Hepatocyte (in vitro differentiated cells): ENCODE measurements at regions not wholly inside any gene's neighbourhood (a gene's known extent, or its start where the extent isn't known, plus 50 kb on each side); places are given as distances from the start of the nearest gene placed in this dataset.

Experiments used
- DNase-seq: peaks from one replicate; pipeline ENCODE4 v3.0.0-alpha.2; 2016; ENCODE audit warnings: low spot score
- H2AFZ ChIP-seq: fragments of 200-600 bp; sonication (generic); 2 replicates; pipeline ENCODE4 v1.6.0; 2016; ENCODE audit warnings: antibody characterized with exemption, mild to moderate bottlenecking
- H3K27ac ChIP-seq: fragments of 200-600 bp; sonication (generic); 2 replicates; pipeline ENCODE4 v1.5.1; 2016; ENCODE audit warnings: mild to moderate bottlenecking
- H3K27me3 ChIP-seq: fragments of 200-600 bp; sonication (generic); 2 replicates; pipeline ENCODE4 v1.6.1; 2016
- H3K36me3 ChIP-seq: fragments of 200-600 bp; sonication (generic); replicated peaks from 2 replicates; pipeline ENCODE4 v1.5.1; 2016; ENCODE audit warnings: low read depth; ENCODE audit not compliant: insufficient read depth
- H3K4me1 ChIP-seq: fragments of 200-600 bp; sonication (generic); 2 replicates; pipeline ENCODE4 v1.5.1; 2016; ENCODE audit warnings: mild to moderate bottlenecking, moderate library complexity; ENCODE audit not compliant: insufficient read depth
- H3K4me2 ChIP-seq: fragments of 200-600 bp; sonication (generic); 2 replicates; pipeline ENCODE4 v1.6.0; 2016
- H3K4me3 ChIP-seq: fragments of 200-600 bp; sonication (generic); 2 replicates; pipeline ENCODE4 v1.5.1; 2016; ENCODE audit warnings: mild to moderate bottlenecking
- H3K79me2 ChIP-seq: fragments of 200-600 bp; sonication (generic); 2 replicates; pipeline ENCODE4 v1.6.0; 2017; ENCODE audit warnings: mild to moderate bottlenecking
- H3K9me2 ChIP-seq: fragments of 200-600 bp; sonication (generic); replicated peaks from 2 replicates; pipeline ENCODE4 v1.6.0; 2017; ENCODE audit warnings: mild to moderate bottlenecking; ENCODE audit not compliant: insufficient read depth
- H3K9me3 ChIP-seq: fragments of 200-600 bp; sonication (generic); 2 replicates; pipeline ENCODE4 v1.5.1; 2016; ENCODE audit warnings: low read depth, mild to moderate bottlenecking
- H4K20me1 ChIP-seq: fragments of 200-600 bp; sonication (generic); 2 replicates; pipeline ENCODE4 v1.6.0; 2016; ENCODE audit warnings: mild to moderate bottlenecking; ENCODE audit not compliant: insufficient read depth, poor library complexity, severe bottlenecking
- CTCF ChIP-seq: fragments of 200-600 bp; sonication (generic); IDR thresholded peaks from 2 replicates; pipeline ENCODE4 v1.5.1; 2016; ENCODE audit warnings: antibody characterized with exemption, mild to moderate bottlenecking; ENCODE audit not compliant: poor library complexity
- EZH2 ChIP-seq: fragments of 200-600 bp; sonication (generic); IDR thresholded peaks from 2 replicates; pipeline ENCODE4 v1.6.1; 2016; ENCODE audit warnings: antibody characterized with exemption, mild to moderate bottlenecking, borderline replicate concordance
- EZH2phosphoT487 ChIP-seq: fragments of 200-600 bp; sonication (generic); IDR thresholded peaks from one replicate; pipeline ENCODE4 v1.6.1; 2018; ENCODE audit warnings: antibody characterized with exemption, mild to moderate bottlenecking, low read depth, moderate library complexity; ENCODE audit not compliant: unreplicated experiment, severe bottlenecking
- WGBS: methylation state at CpG from one replicate; pipeline ENCODE4 v1.1.6; 2016; ENCODE audit warnings: low lambda C conversion rate; ENCODE audit errors: missing lambda C conversion rate; 5-methylcytosine and 5-hydroxymethylcytosine counted together

DNA sequence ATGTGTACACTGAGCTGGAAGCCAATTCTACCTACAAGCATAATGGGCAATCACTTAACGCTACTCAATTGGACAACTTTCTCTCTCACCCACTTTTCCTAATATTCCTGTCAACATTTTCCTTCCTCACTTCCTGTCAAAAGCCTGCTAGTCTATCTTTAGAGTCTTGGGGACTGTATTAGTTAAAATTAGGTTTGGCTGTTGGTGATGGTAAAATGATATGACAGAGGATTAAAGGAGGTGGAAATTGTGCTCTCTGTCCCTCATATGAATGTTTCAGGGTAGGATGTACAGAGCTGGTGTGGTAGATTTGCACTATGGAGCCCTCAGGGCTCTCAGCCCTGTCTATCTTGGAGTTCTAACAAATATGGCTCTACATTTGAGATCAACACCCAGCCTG, 129.7 kb downstream of the CEP57L1 start:
- Histone ChIP-seq H3K9me3 (no peaks in the 10 kb centered on the region), H3K79me2 (no peaks in the 10 kb centered on the region), H3K4me3 (no peak overlapping the region), H2AFZ (no peak overlapping the region), H3K9me2 (no peaks in the 10 kb centered on the region), H3K36me3 (no peaks in the 10 kb centered on the region), H3K4me1 (peaks cover 4% of the 10 kb centered on the region), H3K27me3 (no peaks in the 10 kb centered on the region), H3K4me2 (no peak overlapping the region), H4K20me1 (no peaks in the 10 kb centered on the region), H3K27ac (no peak overlapping the region)
- no peak for DNase-seq
- TF ChIP-seq CTCF (no peak), EZH2phosphoT487 (no peak), EZH2 (no peak)
- 86% methylated on average over 1 of the region's 1 CpG for WGBS

- TF ChIP-seq CTCF (no peak), EZH2phosphoT487 (no peak), EZH2 (no peak)
- no peaks in the 10 kb centered on the region for H3K9me3 ChIP-seq
- no peaks in the 10 kb centered on the region for H3K9me2 ChIP-seq
- no peaks in the 10 kb centered on the region for H3K36me3 ChIP-seq
- 63% methylated on average over 4 of the region's 4 CpGs for WGBS
- no peak for DNase-seq
- H3K79me2 ChIP-seq = no peaks in the 10 kb centered on the region
- no peaks in the 10 kb centered on the region for H3K4me1 ChIP-seq
- no peak overlapping the region for H2AFZ ChIP-seq
- H3K4me2 ChIP-seq = no peak overlapping the region
- no peaks in the 10 kb centered on the region for H3K27me3 ChIP-seq
- H4K20me1 ChIP-seq = no peaks in the 10 kb centered on the region
- H3K4me3 ChIP-seq = no peak overlapping the region
- no peak overlapping the region for H3K27ac ChIP-seq
Observed at GRCh38 chr6:109224107-109224875, 129.0 kb downstream of the CEP57L1 start.

DNA sequence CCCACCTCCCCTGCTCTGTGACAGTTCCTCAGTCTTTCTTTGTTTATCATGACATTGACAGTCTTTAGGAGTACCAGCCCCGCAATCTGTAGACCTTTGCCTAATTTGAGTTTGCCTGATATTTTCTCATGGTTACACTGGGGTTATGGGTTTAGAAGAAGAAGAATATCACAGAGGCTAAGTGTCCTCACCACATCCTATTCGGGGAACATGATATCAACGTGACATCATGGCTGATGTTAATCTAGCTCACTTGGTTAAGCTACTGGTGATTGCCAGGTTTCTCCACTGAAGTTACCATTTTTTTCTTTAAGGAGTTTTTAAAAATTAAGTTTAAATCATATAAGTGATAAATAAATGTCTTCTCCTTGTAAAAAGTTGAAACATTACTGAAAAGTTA, 127.5 kb downstream of the CEP57L1 start:
- Histone ChIP-seq H3K9me3 (no peaks in the 10 kb centered on the region), H3K4me2 (no peak overlapping the region), H2AFZ (no peak overlapping the region), H3K27me3 (no peaks in the 10 kb centered on the region), H3K4me1 (no peaks in the 10 kb centered on the region), H3K4me3 (no peak overlapping the region), H3K36me3 (no peaks in the 10 kb centered on the region), H4K20me1 (no peaks in the 10 kb centered on the region), H3K27ac (no peak overlapping the region), H3K79me2 (no peaks in the 10 kb centered on the region), H3K9me2 (no peaks in the 10 kb centered on the region)
- DNase-seq = no peak
- 89% methylated on average over 3 of the region's 3 CpGs for WGBS
- TF ChIP-seq CTCF = no peak
- TF ChIP-seq EZH2phosphoT487 = no peak
- TF ChIP-seq EZH2 = no peak
